SU-DHL-6 (cell line): ENCODE measurements at regions not wholly inside any gene's neighbourhood (a gene's known extent, or its start where the extent isn't known, plus 50 kb on each side); places are given as distances from the start of the nearest gene placed in this dataset.

Experiments used
- EZH2phosphoT487 ChIP-seq: fragments of 200-600 bp; sonication (generic), shearing (Covaris generic); conservative IDR thresholded peaks from 2 replicates; pipeline ENCODE4 v1.6.1; 2018; ENCODE audit warnings: mild to moderate bottlenecking, antibody characterized with exemption, low read length, moderate library complexity, mixed read lengths
- TF ChIP-seq, protein P1 (sequence below): fragments of 200-600 bp; sonication (generic); IDR thresholded peaks from one replicate; pipeline ENCODE4 v1.5.1; 2017; ENCODE audit warnings: antibody characterized with exemption, mild to moderate bottlenecking, low read length, moderate library complexity; ENCODE audit not compliant: insufficient read depth, poor library complexity, severe bottlenecking

DNA sequence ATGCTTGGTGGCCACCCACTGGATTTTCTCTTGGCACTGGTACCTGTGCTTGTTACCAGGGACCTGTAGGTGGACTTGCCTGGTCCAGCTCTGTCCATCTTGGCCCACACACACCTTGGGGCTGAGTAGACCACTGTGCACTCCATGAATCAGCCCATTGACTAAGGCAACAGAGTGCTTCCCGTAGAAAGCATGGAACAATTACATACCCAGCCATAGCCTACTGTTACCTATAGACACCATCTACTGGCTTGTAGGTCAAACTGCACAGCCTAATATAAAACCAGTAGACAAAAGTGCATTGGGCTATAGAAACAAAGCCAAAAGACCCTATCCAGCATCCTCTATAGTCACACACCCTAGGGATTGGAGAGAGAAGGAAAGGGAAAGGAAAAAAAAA, 378.9 kb downstream of the OTOL1 start:
- TF ChIP-seq, protein P1, sequence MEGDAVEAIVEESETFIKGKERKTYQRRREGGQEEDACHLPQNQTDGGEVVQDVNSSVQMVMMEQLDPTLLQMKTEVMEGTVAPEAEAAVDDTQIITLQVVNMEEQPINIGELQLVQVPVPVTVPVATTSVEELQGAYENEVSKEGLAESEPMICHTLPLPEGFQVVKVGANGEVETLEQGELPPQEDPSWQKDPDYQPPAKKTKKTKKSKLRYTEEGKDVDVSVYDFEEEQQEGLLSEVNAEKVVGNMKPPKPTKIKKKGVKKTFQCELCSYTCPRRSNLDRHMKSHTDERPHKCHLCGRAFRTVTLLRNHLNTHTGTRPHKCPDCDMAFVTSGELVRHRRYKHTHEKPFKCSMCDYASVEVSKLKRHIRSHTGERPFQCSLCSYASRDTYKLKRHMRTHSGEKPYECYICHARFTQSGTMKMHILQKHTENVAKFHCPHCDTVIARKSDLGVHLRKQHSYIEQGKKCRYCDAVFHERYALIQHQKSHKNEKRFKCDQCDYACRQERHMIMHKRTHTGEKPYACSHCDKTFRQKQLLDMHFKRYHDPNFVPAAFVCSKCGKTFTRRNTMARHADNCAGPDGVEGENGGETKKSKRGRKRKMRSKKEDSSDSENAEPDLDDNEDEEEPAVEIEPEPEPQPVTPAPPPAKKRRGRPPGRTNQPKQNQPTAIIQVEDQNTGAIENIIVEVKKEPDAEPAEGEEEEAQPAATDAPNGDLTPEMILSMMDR, result no peak
- TF ChIP-seq EZH2phosphoT487, result no peak
